ENCODE measurements at regions not wholly inside any gene's neighbourhood (a gene's known extent, or its start where the extent isn't known, plus 50 kb on each side); places are given as distances from the start of the nearest gene placed in this dataset.
"Not testable (repeated sequence)": the region's sequence is repeated elsewhere in the genome, so short reads cannot be mapped to it uniquely, and the experiment has no call there.

- no peak for DNase-seq
Observed at GRCh38 chr9:22170556-22170955, 161.5 kb upstream of the CDKN2B start.

GRCh38 chr9:22170990-22171670, 162.0 kb upstream of the CDKN2B start:
- no peak for DNase-seq

GRCh38 chr9:22171691-22172090, 162.6 kb upstream of the CDKN2B start:
- no peak for DNase-seq

- no peak for DNase-seq
Observed at GRCh38 chr9:22173908-22174307, 164.8 kb upstream of the CDKN2B start.

GRCh38 chr9:22175972-22176545, 167.0 kb upstream of the CDKN2B start:
- no peak for DNase-seq

GRCh38 chr9:22181021-22181420, 171.9 kb upstream of the CDKN2B start:
- not testable (repeated sequence) for DNase-seq

- DNase-seq, result no peak
Observed at GRCh38 chr9:22189471-22189870, 180.4 kb upstream of the CDKN2B start.

- not testable (repeated sequence) for DNase-seq
Observed at GRCh38 chr9:22197000-22197399, 187.9 kb upstream of the CDKN2B start.

DNA sequence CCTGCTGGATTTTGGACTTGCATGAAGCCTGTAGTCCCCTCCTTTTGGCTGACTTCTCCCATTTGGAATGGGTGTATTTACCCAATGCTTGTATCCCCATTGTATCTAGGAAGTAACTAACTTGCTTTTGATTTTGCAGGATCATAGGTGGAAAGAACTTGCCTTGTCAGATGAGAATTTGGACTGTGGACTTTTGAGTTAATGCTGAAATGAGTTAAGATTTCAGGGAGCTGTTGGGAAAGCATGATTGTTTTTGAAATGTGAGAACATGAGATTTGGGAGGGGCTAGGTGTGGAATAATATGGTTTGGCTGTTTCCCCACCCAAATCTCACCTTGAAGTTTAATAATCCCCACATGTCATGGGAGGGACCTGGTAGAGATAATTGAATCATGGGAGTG, 189.6 kb upstream of the CDKN2B start:
- no peak for DNase-seq

DNA sequence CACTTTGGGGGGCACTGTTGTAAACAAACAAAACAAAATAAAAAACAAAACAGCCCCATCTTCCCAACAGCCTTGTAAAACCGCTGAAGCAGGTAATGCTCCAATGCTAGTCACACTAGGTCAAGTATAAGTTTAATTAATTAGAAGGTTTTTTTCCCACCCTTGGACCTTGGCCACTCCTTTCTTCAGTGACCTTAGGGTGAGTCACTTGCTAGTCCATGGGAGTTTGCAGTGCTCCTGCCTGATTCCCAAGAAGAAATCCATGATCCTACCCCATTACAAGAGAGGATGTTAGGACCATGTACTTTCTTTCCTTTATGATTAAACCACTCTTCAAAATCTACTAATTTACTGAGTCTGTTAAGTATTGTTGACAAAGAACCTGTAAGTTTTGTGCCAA, 192.2 kb upstream of the CDKN2B start:
- DNase-seq, result no peak

GRCh38 chr9:22203371-22204138, 194.4 kb upstream of the CDKN2B start:
- no peak for DNase-seq

- DNase-seq, result no peak
Observed at GRCh38 chr9:22204240-22204639, 195.1 kb upstream of the CDKN2B start.

DNA sequence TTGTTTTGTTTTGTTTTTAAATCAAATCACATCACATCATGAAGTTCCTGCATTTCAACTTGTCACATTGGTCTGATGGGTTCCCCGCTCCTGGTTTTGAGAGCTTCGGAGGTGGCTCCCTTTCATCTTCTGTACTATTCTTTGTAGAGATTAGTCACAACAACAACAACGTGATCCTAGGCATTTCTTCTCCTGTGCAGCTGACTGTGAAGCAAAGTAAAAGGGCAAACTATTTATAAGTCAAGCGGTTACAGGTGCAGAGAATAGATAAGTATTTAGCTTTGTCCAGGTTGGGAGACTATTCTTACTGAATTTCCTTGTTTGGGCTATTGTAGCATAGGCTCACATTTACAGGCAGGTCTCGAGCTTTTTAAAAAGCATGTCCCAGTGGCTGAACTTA, 197.7 kb upstream of the CDKN2B start:
- no peak for DNase-seq

GRCh38 chr9:22208846-22209585, 199.9 kb upstream of the CDKN2B start:
- no peak for DNase-seq

DNA sequence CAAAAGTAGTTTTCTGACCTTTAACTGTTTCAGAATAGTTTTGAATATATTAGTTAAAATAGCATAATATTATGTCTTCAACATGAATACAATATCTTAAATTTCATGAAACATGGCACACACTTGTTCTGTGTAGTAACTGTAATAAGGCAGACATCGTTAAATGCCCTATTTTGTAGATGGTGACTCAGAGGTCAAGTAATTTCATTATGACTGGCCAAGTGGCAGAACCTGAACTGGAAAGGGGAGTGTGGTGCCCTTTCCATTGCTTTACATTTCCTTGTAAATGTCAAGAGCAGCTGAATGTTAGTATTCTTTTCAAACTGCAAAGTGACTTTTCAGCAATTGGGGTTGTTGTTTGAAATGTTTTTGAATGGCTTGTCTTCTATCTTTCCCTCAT, 201.2 kb upstream of the CDKN2B start:
- DNase-seq, result no peak

DNA sequence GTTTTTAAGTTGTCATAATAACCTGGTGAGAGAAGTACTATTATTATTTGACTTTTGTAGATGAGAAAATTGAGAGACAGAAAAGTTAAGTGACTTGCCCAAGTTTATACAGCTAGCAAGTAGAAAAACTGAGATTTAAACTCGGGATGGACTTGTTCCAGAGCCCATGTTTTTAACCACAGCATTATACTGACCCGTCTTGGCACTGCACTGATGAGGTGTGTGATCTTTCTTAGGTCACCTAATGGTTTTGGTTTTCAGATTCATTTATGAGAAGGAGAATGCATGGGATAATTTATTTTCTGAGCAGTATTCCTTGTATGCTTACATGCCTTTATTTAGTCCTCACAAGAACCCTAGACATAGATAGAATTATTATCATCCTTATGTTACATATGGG, 201.8 kb upstream of the CDKN2B start:
- no peak for DNase-seq

DNA sequence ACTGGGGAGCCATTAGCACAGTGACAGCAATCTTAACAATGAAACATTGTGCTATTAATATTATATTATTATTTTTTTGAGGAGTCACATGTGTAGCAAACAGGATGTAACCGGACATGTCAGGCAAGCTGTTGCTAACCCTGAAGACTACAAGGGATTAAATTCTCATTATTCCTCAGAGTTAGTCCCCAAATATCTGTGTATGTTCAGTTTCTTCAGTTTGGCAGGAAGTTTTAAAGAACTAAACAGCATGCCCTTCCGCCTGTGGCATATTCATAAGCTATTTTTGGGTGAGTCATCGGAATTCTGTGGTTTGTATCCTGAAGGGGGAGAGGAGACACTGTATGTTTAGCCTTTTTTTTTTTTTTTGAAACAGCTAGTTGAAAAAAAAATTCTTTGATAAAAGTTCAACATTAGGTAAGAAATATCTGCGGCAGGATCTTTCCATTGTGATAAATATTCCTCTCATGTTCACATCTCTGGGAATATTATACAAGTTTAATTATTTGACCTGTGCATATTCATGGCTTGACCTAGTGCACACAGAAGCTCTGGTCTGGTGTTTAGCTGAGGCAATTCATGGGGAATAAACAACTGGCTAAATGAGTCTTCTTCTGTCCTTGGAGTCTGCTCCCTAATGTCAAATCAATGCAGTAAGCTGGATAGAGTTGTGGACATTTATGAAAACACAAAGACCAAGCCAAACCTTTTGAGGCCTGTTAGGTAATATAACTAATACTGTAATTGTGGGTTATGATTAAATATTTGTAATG, 202.7 kb upstream of the CDKN2B start:
- no peak for DNase-seq

GRCh38 chr9:22214021-22214420, 204.9 kb upstream of the CDKN2B start:
- DNase-seq, result no peak

- DNase-seq, result no peak
Observed at GRCh38 chr9:22214497-22215031, 205.5 kb upstream of the CDKN2B start.

DNA sequence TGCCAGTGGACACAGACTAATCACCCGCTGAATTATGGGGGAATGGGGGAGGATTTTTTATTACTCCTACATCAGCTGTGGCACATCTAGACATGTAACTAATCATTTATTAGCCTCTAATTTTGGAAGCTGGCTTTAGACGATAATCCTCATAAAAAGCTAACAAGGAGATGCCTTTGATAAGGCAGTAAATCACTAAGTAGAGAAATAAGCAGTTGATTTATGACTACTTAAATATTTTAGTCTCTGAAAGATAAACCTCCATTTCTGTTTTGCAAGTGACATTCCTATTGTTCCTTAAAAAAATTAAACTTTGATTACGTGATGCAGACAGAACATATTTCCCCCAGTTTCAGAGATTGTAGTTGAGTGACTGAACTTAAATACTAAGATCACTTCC, 206.4 kb upstream of the CDKN2B start:
- no peak for DNase-seq

GRCh38 chr9:22216730-22217172, 207.6 kb upstream of the CDKN2B start:
- DNase-seq, result no peak

DNA sequence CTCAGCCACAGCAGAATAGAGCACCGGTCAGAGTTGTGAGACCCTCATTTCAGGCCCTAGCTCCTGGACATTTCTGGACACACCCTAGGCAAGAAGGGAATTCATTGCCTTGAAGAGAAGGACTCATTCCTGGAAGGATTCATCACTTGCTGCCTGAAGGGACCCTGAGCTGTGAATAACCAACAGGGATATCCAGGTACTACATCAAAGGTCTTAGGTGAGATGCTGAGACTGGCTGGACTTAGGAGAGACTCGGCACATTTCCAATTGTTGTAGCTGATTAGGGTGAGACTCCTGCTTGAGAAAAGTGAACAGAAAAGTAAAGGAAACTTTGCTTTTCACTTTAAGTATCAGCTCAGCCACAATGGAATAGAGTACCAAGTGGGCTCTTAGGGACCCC, 208.1 kb upstream of the CDKN2B start:
- DNase-seq, result no peak
